ENCODE measurements at regions not wholly inside any gene's neighbourhood (a gene's known extent, or its start where the extent isn't known, plus 50 kb on each side); places are given as distances from the start of the nearest gene placed in this dataset.
"Not testable (repeated sequence)": the region's sequence is repeated elsewhere in the genome, so short reads cannot be mapped to it uniquely, and the experiment has no call there.

GRCh38 chr4:27123123-27123768 is 262.6 kb downstream of the STIM2 start:
- Histone ChIP-seq H3K9ac (ENCODE audit: low read length) (no peak overlapping the region), H3K4me1 (ENCODE audit: insufficient read depth, low read length) (no peaks in the 10 kb centered on the region), H3K4me3 (ENCODE audit: low read depth in 1 of 2, low read length in 2 of 2) (no peak overlapping the region), H3K36me3 (ENCODE audit: insufficient read depth, low read length) (no peaks in the 10 kb centered on the region), H3K27me3 (ENCODE audit: control insufficient read depth in 1 of 2, insufficient read depth in 2 of 2, low read length in 2 of 2) (no peaks in the 10 kb centered on the region), H3K9me3 (ENCODE audit: low read length) (no peaks in the 10 kb centered on the region), H3K27ac (ENCODE audit: low read depth, low read length) (no peak overlapping the region)

GRCh38 chr4:27123769-27124124 is 263.1 kb downstream of the STIM2 start:
- Histone ChIP-seq H3K4me3 (ENCODE audit: low read depth in 1 of 2, low read length in 2 of 2) (no peak overlapping the region), H3K27me3 (ENCODE audit: control insufficient read depth in 1 of 2, insufficient read depth in 2 of 2, low read length in 2 of 2) (no peaks in the 10 kb centered on the region), H3K27ac (ENCODE audit: low read depth, low read length) (no peak overlapping the region), H3K9me3 (ENCODE audit: low read length) (no peaks in the 10 kb centered on the region), H3K9ac (ENCODE audit: low read length) (no peak overlapping the region), H3K36me3 (ENCODE audit: insufficient read depth, low read length) (no peaks in the 10 kb centered on the region), H3K4me1 (ENCODE audit: insufficient read depth, low read length) (no peaks in the 10 kb centered on the region)

DNA sequence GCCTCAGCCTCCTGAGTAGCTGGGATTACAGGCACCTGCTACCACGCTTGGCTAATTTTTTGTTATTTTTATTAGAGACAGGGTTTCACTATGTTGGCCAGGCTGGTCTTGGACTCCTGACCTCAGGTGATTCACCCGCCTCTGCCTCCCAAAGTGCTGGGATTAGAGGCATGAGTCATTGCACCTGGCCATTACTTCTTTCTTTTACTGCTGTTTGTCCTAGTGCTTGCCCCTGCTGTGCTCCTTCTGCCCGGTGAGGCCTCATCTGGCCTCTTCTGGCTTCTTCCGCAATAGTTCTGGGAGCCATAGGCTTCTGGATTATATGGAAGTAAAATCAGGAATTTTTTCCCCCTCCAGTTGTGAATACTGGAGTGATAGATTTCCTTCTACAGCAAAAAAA is 266.3 kb downstream of the STIM2 start:
- H3K27ac ChIP-seq (ENCODE audit: low read depth, low read length) = not testable (repeated sequence)

DNA sequence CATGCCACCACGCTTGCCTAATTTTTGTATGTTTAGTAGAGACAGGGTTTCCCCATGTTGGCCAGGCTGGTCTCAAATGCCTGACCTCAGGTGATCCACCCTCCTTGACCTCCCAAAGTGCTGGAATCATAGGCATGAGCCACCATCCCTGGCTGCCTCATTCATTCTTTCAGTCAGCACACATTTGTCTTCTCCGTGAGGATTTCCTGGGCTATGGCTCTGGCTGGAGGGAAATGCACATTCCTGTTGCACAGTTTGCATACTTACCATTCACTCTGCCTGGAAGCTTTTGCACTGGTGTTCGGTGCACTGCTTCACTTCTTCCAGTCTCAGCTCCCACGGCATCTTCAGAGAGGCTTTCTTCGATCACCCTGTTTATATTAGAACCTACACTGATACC is 267.8 kb downstream of the STIM2 start:
- no peak overlapping the region for H3K9ac ChIP-seq (ENCODE audit: low read length)
- H3K4me3 ChIP-seq (ENCODE audit: low read depth in 1 of 2, low read length in 2 of 2) = no peak overlapping the region
- no peak overlapping the region for H3K27ac ChIP-seq (ENCODE audit: low read depth, low read length)
- H3K9me3 ChIP-seq (ENCODE audit: low read length) = no peaks in the 10 kb centered on the region
- no peaks in the 10 kb centered on the region for H3K4me1 ChIP-seq (ENCODE audit: insufficient read depth, low read length)
- H3K36me3 ChIP-seq (ENCODE audit: insufficient read depth, low read length) = no peaks in the 10 kb centered on the region
- no peaks in the 10 kb centered on the region for H3K27me3 ChIP-seq (ENCODE audit: control insufficient read depth in 1 of 2, insufficient read depth in 2 of 2, low read length in 2 of 2)

More for the DNA sequence above, 266.3 kb downstream of the STIM2 start:
- not testable (repeated sequence) for H3K4me3 ChIP-seq (ENCODE audit: low read depth in 1 of 2, low read length in 2 of 2); H3K36me3 ChIP-seq (ENCODE audit: insufficient read depth, low read length); H3K27me3 ChIP-seq (ENCODE audit: control insufficient read depth in 1 of 2, insufficient read depth in 2 of 2, low read length in 2 of 2); H3K9ac ChIP-seq (ENCODE audit: low read length); H3K4me1 ChIP-seq (ENCODE audit: insufficient read depth, low read length); H3K9me3 ChIP-seq (ENCODE audit: low read length)

GRCh38 chr4:27129871-27130366 is 269.3 kb downstream of the STIM2 start:
- Histone ChIP-seq H3K4me1 (ENCODE audit: insufficient read depth, low read length) (no peaks in the 10 kb centered on the region), H3K9me3 (ENCODE audit: low read length) (no peaks in the 10 kb centered on the region), H3K4me3 (ENCODE audit: low read depth in 1 of 2, low read length in 2 of 2) (no peak overlapping the region), H3K27ac (ENCODE audit: low read depth, low read length) (no peak overlapping the region), H3K27me3 (ENCODE audit: control insufficient read depth in 1 of 2, insufficient read depth in 2 of 2, low read length in 2 of 2) (no peaks in the 10 kb centered on the region), H3K9ac (ENCODE audit: low read length) (no peak overlapping the region), H3K36me3 (ENCODE audit: insufficient read depth, low read length) (no peaks in the 10 kb centered on the region)

DNA sequence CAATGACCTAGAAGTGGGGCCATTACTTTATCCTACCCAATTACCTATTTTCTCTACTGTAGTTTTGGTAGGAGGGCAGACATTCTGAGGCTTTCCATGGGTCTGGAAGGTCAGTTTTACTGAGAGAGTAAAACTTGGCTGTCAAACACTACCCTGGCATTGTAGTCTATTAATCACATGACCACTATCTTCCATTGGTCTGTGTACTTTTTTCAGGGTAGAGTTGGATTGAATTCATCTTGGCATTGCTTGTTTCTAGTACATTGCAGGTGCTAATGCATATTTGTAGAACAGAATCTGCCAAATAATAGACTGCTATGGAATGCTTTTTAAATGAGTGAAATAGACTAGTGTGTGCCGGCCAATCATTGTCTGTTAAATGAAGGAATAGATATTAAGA is 271.9 kb downstream of the STIM2 start:
- Histone ChIP-seq H3K9me3 (ENCODE audit: low read length) (no peaks in the 10 kb centered on the region), H3K9ac (ENCODE audit: low read length) (no peak overlapping the region), H3K4me3 (ENCODE audit: low read depth in 1 of 2, low read length in 2 of 2) (no peak overlapping the region), H3K27ac (ENCODE audit: low read depth, low read length) (no peak overlapping the region), H3K4me1 (ENCODE audit: insufficient read depth, low read length) (no peaks in the 10 kb centered on the region), H3K27me3 (ENCODE audit: control insufficient read depth in 1 of 2, insufficient read depth in 2 of 2, low read length in 2 of 2) (no peaks in the 10 kb centered on the region), H3K36me3 (ENCODE audit: insufficient read depth, low read length) (no peaks in the 10 kb centered on the region)

DNA sequence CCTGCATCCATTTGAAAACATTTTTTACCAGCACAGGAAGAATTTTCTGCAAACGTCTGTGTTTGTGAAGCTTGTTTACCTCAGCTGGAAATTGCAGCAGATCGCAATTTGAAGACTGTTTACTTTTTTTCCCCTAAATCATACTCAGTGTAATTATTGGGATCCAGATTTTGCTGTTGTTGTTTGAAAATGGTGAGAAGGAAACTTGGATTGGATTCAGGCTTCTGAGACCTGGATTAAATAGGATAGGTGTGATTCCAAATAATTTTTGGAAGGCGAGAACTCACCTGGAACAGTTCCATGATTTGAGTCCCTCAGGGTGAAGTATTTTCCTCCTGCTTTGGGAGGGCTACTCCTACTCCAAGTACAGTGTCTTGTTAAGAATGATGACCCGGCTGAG is 279.8 kb downstream of the STIM2 start:
- Histone ChIP-seq H3K27ac (ENCODE audit: low read depth, low read length) (no peak overlapping the region), H3K27me3 (ENCODE audit: control insufficient read depth in 1 of 2, insufficient read depth in 2 of 2, low read length in 2 of 2) (no peaks in the 10 kb centered on the region), H3K4me3 (ENCODE audit: low read depth in 1 of 2, low read length in 2 of 2) (no peak overlapping the region), H3K9ac (ENCODE audit: low read length) (no peak overlapping the region), H3K9me3 (ENCODE audit: low read length) (no peaks in the 10 kb centered on the region), H3K36me3 (ENCODE audit: insufficient read depth, low read length) (no peaks in the 10 kb centered on the region), H3K4me1 (ENCODE audit: insufficient read depth, low read length) (no peaks in the 10 kb centered on the region)

DNA sequence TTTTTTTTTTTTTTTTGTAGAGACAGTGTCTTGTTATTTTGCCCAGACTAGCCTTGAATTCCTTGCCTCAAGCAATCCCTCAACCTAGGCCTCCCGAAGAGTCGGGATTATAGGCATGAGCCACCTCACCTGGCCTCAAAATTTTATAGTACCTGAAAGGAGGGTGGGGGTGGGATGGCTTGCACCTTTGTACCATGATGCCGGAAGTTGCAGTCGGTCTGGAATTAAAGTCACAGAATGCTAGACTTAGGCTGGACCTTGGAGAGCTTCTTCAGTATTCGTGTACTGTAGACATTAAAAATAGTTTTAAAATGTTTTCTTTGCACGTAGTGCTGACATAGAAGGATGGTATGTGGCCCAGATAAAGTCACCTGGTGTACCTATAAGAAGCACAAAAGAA is 280.9 kb downstream of the STIM2 start:
- Histone ChIP-seq H3K4me3 (ENCODE audit: low read depth in 1 of 2, low read length in 2 of 2) (no peak overlapping the region), H3K27ac (ENCODE audit: low read depth, low read length) (no peak overlapping the region), H3K4me1 (ENCODE audit: insufficient read depth, low read length) (no peaks in the 10 kb centered on the region), H3K36me3 (ENCODE audit: insufficient read depth, low read length) (no peaks in the 10 kb centered on the region), H3K9ac (ENCODE audit: low read length) (no peak overlapping the region), H3K9me3 (ENCODE audit: low read length) (no peaks in the 10 kb centered on the region), H3K27me3 (ENCODE audit: control insufficient read depth in 1 of 2, insufficient read depth in 2 of 2, low read length in 2 of 2) (no peaks in the 10 kb centered on the region)

DNA sequence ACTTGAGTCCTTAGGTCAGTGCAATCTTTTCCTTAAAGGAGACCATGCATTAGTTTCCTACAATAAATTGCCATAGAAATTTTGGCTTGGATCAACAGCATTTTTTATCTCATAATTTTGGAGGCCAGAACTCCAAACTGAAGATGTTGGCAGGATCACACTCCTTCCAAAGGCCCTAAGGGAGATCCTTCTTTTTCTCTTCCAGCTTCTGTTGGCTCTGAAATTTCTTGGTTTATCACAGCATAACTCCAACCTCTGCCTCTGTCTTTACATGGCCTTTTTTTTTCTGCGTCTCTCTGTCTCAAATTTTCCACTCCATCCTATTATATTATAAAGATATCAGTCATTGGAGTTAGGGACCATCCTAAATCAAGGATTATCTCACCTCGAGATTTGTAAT is 282.2 kb downstream of the STIM2 start:
- Histone ChIP-seq H3K9me3 (ENCODE audit: low read length) (no peaks in the 10 kb centered on the region), H3K27ac (ENCODE audit: low read depth, low read length) (no peak overlapping the region), H3K27me3 (ENCODE audit: control insufficient read depth in 1 of 2, insufficient read depth in 2 of 2, low read length in 2 of 2) (no peaks in the 10 kb centered on the region), H3K4me1 (ENCODE audit: insufficient read depth, low read length) (no peaks in the 10 kb centered on the region), H3K36me3 (ENCODE audit: insufficient read depth, low read length) (no peaks in the 10 kb centered on the region), H3K4me3 (ENCODE audit: low read depth in 1 of 2, low read length in 2 of 2) (no peak overlapping the region), H3K9ac (ENCODE audit: low read length) (no peak overlapping the region)

DNA sequence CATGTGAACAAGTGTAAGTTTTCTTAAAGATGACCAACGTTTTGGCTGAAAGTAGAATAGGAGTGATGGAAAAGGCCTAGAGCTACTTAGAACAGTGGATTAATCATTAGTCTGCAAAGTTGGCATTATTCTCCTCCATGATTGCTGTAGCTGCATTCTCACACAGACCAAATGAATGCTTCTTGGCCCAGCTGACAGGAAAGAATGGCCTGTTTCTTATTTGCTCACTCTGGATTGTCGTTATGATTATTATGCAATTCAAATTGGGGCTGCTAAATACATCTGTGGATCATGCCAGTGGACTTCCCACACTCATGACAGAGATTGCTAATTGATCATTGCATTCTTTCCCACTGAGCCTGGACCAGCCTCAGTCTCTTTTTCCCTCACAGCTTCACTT is 285.0 kb downstream of the STIM2 start:
- Histone ChIP-seq H3K36me3 (ENCODE audit: insufficient read depth, low read length) (no peaks in the 10 kb centered on the region), H3K4me1 (ENCODE audit: insufficient read depth, low read length) (no peaks in the 10 kb centered on the region), H3K9ac (ENCODE audit: low read length) (no peak overlapping the region), H3K4me3 (ENCODE audit: low read depth in 1 of 2, low read length in 2 of 2) (no peak overlapping the region), H3K9me3 (ENCODE audit: low read length) (no peaks in the 10 kb centered on the region), H3K27ac (ENCODE audit: low read depth, low read length) (no peak overlapping the region), H3K27me3 (ENCODE audit: control insufficient read depth in 1 of 2, insufficient read depth in 2 of 2, low read length in 2 of 2) (no peaks in the 10 kb centered on the region)

DNA sequence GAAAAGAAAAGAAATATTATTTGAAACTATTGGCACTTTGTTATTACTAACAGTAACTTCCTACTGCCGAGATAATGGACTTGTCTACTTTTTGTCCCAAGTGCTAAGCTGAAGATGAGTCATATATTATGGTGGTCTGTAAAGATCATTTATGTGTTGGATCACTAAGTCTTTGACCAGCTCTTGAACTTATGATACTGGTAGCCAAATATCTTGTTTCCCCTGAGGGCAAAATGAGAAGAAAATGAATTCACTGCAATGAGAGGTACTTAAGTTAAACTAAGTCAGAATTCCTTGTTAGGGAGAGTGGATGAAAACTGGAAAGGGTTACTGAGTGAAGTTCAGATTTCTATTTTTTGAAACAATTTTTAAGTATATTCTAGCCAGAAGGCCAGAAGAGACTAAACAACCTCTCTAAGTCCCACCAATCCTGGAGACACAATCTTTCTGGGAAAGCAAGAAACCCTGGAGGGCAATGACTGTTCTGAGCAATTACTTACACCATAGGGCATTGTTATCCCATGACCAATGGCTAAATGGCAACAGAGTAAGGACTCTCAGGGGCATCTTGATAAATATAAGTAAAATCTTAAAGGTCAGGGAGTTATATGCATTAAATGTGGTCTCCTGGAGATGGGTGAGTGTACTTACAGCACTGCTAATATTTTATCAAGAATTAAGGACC is 287.7 kb downstream of the STIM2 start:
- no peaks in the 10 kb centered on the region for H3K4me1 ChIP-seq (ENCODE audit: insufficient read depth, low read length)
- no peak overlapping the region for H3K27ac ChIP-seq (ENCODE audit: low read depth, low read length)
- no peaks in the 10 kb centered on the region for H3K27me3 ChIP-seq (ENCODE audit: control insufficient read depth in 1 of 2, insufficient read depth in 2 of 2, low read length in 2 of 2)
- no peak overlapping the region for H3K4me3 ChIP-seq (ENCODE audit: low read depth in 1 of 2, low read length in 2 of 2)
- no peaks in the 10 kb centered on the region for H3K36me3 ChIP-seq (ENCODE audit: insufficient read depth, low read length)
- no peak overlapping the region for H3K9ac ChIP-seq (ENCODE audit: low read length)
- H3K9me3 ChIP-seq (ENCODE audit: low read length) = no peaks in the 10 kb centered on the region

All from muscle layer of colon (tissue), 2 donors.